T-cell (primary cell): ENCODE measurements at regions not wholly inside any gene's neighbourhood (a gene's known extent, or its start where the extent isn't known, plus 50 kb on each side); places are given as distances from the start of the nearest gene placed in this dataset.
"Not testable (repeated sequence)": the region's sequence is repeated elsewhere in the genome, so short reads cannot be mapped to it uniquely, and the experiment has no call there.

Source experiments
- ATAC-seq, 4 experiments: fragments of 200-7000 bp in 3 of 4; fragments of 150-1000 bp in 1 of 4; cut with Tn5 transposase; replicated peaks in 1 of 4; 1 replicate in 3 of 4; 2 replicates in 1 of 4; pipeline ENCODE4 v1.10.0; 2021; ENCODE audit warnings: moderate library complexity in 3 of 4, mild to moderate bottlenecking in 2 of 4, moderate number of reproducible peaks in 1 of 4
- CTCF ChIA-PET, 2 donors: fragments of 300-600 bp; sonication (Branson Sonifier 250); formaldehyde crosslinking; loops; one replicate each; lab custom pipeline; 2022; ENCODE audit warnings: antibody characterized with exemption in 2 of 2; lab: Charles Lee
- POLR2A ChIA-PET, 2 donors: fragments of 300-600 bp; sonication (Branson Sonifier 250); formaldehyde crosslinking; loops; one replicate each; lab custom pipeline; 2022; ENCODE audit warnings: antibody characterized with exemption in 2 of 2; lab: Charles Lee
- DNase-seq, 35 experiments: peaks; one replicate each; pipeline versions ENCODE4 v3.0.0 to v3.0.0-alpha.2; 2013 to 2023
- H3K27ac ChIP-seq: one replicate; pipeline ENCODE4 v1.5.1; 2013; ENCODE audit warnings: low read length
- H3K27me3 ChIP-seq, 2 experiments: replicated peaks in 1 of 2; 1 replicate in 1 of 2; 2 replicates in 1 of 2; pipeline versions ENCODE4 v1.6.1 to v1.7.0; 2013; ENCODE audit warnings: low read length in 1 of 2, mixed read lengths in 1 of 2; ENCODE audit not compliant: control insufficient read depth in 2 of 2, insufficient read depth in 2 of 2; ENCODE audit errors: extremely low read depth in 1 of 2
- H3K36me3 ChIP-seq, 2 donors: 1 replicate in 1 of 2; 2 replicates in 1 of 2; pipeline versions ENCODE4 v1.6.1 to v1.7.0; 2013; ENCODE audit warnings: low read length in 1 of 2; ENCODE audit not compliant: control insufficient read depth in 2 of 2, insufficient read depth in 1 of 2; ENCODE audit errors: extremely low read depth in 1 of 2
- H3K4me1 ChIP-seq, 2 experiments: 1 replicate in 1 of 2; 2 replicates in 1 of 2; pipeline versions ENCODE4 v1.6.1 to v1.7.0; 2013; ENCODE audit warnings: low read length in 2 of 2, mixed read lengths in 1 of 2; ENCODE audit not compliant: insufficient read depth in 2 of 2, control insufficient read depth in 1 of 2; ENCODE audit errors: extremely low read depth in 1 of 2
- H3K4me3 ChIP-seq, 2 donors: 1 replicate in 1 of 2; 2 replicates in 1 of 2; pipeline versions ENCODE4 v1.5.1 to v1.7.0; 2013; ENCODE audit warnings: mild to moderate bottlenecking in 2 of 2, low read length in 1 of 2, moderate library complexity in 1 of 2; ENCODE audit not compliant: control insufficient read depth in 1 of 2; ENCODE audit errors: extremely low read depth in 1 of 2
- H3K9me3 ChIP-seq: 2 replicates; pipeline ENCODE4 v1.7.0; 2013
- H3K27ac Mint-ChIP-seq, 2 donors: one replicate each; pipeline ENCODE4 v1.8.0; 2020 to 2021; ENCODE audit warnings: mild to moderate bottlenecking in 2 of 2, mixed read lengths in 2 of 2
- H3K27me3 Mint-ChIP-seq, 2 donors: one replicate each; pipeline ENCODE4 v1.8.0; 2021 to 2022; ENCODE audit warnings: mixed read lengths in 2 of 2
- H3K36me3 Mint-ChIP-seq: one replicate; pipeline ENCODE4 v1.8.0; 2021; ENCODE audit warnings: mixed read lengths
- H3K4me1 Mint-ChIP-seq, 3 donors: one replicate each; pipeline ENCODE4 v1.8.0; 2020 to 2022; ENCODE audit warnings: mixed read lengths in 3 of 3, mild to moderate bottlenecking in 1 of 3
- H3K4me3 Mint-ChIP-seq, 3 donors: one replicate each; pipeline ENCODE4 v1.8.0; 2020 to 2022; ENCODE audit warnings: mild to moderate bottlenecking in 3 of 3, mixed read lengths in 3 of 3, moderate library complexity in 3 of 3
- H3K9me3 Mint-ChIP-seq, 3 donors: one replicate each; pipeline ENCODE4 v1.8.0; 2020 to 2022; ENCODE audit warnings: mixed read lengths in 3 of 3
- WGBS: methylation state at CpG from one replicate; pipeline ENCODE4 v1.1.5; 2013; ENCODE audit warnings: missing lambda C conversion rate; ENCODE audit not compliant: insufficient coverage; 5-methylcytosine and 5-hydroxymethylcytosine counted together

DNA sequence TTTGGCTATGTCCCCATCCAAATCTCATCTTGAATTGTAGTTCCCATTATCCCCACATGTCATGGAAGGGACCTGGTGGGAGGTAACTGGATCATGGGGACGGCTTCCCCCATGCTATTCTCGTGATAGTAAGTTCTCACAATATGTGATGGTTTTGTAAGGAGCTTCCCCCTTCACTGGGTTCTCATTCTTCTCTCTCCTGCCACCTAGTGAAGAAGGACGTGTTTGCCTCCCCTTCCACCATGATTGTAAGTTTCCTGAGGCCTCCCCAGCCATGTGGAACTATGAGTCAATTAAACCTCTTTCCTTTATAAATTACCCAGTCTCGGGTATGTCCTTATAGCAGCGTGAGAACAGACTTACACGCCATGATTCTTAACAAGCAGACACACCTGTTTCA is 165.6 kb downstream of the XPNPEP1 start:
- H3K36me3 ChIP-seq, H3K27ac Mint-ChIP-seq, H3K4me3 Mint-ChIP-seq, H3K4me1 Mint-ChIP-seq, DNase-seq, H3K9me3 Mint-ChIP-seq, H3K27ac ChIP-seq, H3K4me3 ChIP-seq, H3K27me3 ChIP-seq, H3K9me3 ChIP-seq, ATAC-seq, CTCF ChIA-PET, H3K4me1 ChIP-seq, POLR2A ChIA-PET, H3K36me3 Mint-ChIP-seq: not testable (repeated sequence)
- peaks cover 20% of the 10 kb centered on the region in 2 donors for H3K27me3 Mint-ChIP-seq
- WGBS: 71% methylated on average over 4 of the region's 6 CpGs

DNA sequence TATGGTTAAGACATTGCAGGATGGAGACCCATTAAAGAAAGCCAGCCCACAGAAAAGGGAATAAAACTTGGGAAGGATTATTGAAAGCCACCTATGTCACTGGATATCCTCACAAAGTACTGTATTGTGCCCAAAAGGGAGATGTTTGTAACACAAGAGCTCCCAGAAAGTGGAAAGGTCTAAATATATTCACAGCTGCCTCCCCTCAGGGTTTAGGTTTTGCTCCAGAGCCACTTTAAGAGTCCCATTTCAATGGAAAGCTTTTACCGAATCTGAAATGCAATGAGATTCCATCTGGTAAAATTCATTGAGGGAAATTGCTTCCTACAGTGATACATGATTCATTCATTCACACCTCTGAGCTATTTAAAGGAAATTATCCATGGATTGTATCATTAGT is 176.4 kb downstream of the XPNPEP1 start:
- DNase-seq: no peak
- ATAC-seq: no peak
- H3K9me3 ChIP-seq: no peaks in the 10 kb centered on the region
- H3K9me3 Mint-ChIP-seq: peaks cover 0 to 4% (median 0%) of the 10 kb centered on the region in 3 donors
- H3K4me1 ChIP-seq: no peaks in the 10 kb centered on the region
- peaks cover 0 to 4% of the 10 kb centered on the region in 2 donors for H3K27me3 Mint-ChIP-seq
- POLR2A ChIA-PET: no interaction called here
- H3K36me3 Mint-ChIP-seq: no peaks in the 10 kb centered on the region
- CTCF ChIA-PET: no interaction called here
- H3K4me1 Mint-ChIP-seq: no peaks in the 10 kb centered on the region
- no peaks in the 10 kb centered on the region for H3K27me3 ChIP-seq
- no peak overlapping the region for H3K27ac ChIP-seq
- H3K4me3 Mint-ChIP-seq: no peak overlapping the region
- WGBS: no CpG with 5 or more reads among the region's 1 CpG
- H3K4me3 ChIP-seq: no peak overlapping the region
- H3K36me3 ChIP-seq: no peaks in the 10 kb centered on the region
- no peak overlapping the region for H3K27ac Mint-ChIP-seq

DNA sequence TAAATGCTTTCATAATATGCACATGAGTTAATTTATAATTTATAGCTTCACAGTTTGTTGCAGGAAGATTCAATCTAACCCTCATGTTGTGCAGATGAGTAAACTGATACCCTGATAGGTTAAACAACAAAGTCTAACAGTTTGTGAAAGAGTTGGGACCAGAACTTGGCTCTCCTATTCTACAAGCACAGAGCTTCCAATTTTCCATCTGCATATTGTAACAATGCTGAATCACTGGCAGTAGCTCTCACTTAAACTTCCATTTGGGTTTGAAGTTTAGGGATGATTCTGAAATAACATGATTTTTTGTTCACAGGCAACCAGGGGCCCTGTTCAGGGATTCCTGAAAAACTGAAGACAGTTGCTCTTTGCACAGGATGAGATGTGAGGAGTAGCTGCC is 179.3 kb downstream of the XPNPEP1 start:
- H3K9me3 ChIP-seq: no peaks in the 10 kb centered on the region
- no peaks in the 10 kb centered on the region for H3K4me1 ChIP-seq
- Mint-ChIP-seq H3K27ac (no peak overlapping the region), H3K9me3 (no peaks in the 10 kb centered on the region), H3K4me3 (no peak overlapping the region), H3K27me3 (peaks cover 3 to 9% of the 10 kb centered on the region in 2 donors), H3K36me3 (no peaks in the 10 kb centered on the region), H3K4me1 (no peaks in the 10 kb centered on the region)
- no peak for ATAC-seq
- no peaks in the 10 kb centered on the region for H3K27me3 ChIP-seq
- ChIA-PET POLR2A (no interaction called here), CTCF (no interaction called here)
- H3K4me3 ChIP-seq: no peak overlapping the region
- no peaks in the 10 kb centered on the region for H3K36me3 ChIP-seq
- no peak for DNase-seq
- no peak overlapping the region for H3K27ac ChIP-seq

DNA sequence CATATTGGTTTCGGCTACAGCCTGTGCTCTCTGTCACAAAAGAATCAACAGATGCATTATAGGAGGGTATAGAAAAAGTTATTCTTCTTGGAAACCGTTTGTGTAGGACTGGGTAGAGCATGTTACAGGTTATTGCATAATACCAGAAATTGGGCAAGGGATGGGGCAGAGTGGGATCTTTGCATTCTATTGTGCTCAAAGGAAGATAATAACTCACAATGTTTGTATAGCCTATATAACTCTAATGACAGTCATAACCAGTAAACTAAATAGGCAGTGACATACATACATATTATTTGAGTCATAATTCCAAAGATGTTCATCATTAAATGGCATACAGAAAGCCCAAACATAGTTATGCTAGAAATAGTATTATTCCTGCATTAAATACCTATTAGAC is 179.7 kb downstream of the XPNPEP1 start:
- POLR2A ChIA-PET: no interaction called here
- Histone ChIP-seq H3K36me3 (no peaks in the 10 kb centered on the region), H3K27me3 (no peaks in the 10 kb centered on the region), H3K9me3 (no peaks in the 10 kb centered on the region), H3K27ac (no peak overlapping the region), H3K4me1 (no peaks in the 10 kb centered on the region), H3K4me3 (no peak overlapping the region)
- 0% methylated on average over 1 of the region's 2 CpGs for WGBS
- CTCF ChIA-PET: no interaction called here
- no peak overlapping the region for H3K27ac Mint-ChIP-seq
- DNase-seq (no peak), ATAC-seq (no peak)
- H3K4me3 Mint-ChIP-seq: no peak overlapping the region
- H3K9me3 Mint-ChIP-seq: no peaks in the 10 kb centered on the region
- H3K4me1 Mint-ChIP-seq: no peaks in the 10 kb centered on the region
- H3K27me3 Mint-ChIP-seq: peaks cover 3 to 9% of the 10 kb centered on the region in 2 donors
- H3K36me3 Mint-ChIP-seq: no peaks in the 10 kb centered on the region

GRCh38 chr10:109743146-109743545 is 180.2 kb downstream of the XPNPEP1 start:
- Mint-ChIP-seq H3K36me3 (no peaks in the 10 kb centered on the region), H3K9me3 (no peaks in the 10 kb centered on the region), H3K27me3 (peaks cover 3 to 9% of the 10 kb centered on the region in 2 donors), H3K4me3 (no peak overlapping the region), H3K27ac (no peak overlapping the region), H3K4me1 (no peaks in the 10 kb centered on the region)
- Histone ChIP-seq H3K36me3 (no peaks in the 10 kb centered on the region), H3K27ac (no peak overlapping the region), H3K4me3 (no peak overlapping the region), H3K27me3 (no peaks in the 10 kb centered on the region), H3K9me3 (no peaks in the 10 kb centered on the region), H3K4me1 (no peaks in the 10 kb centered on the region)
- ChIA-PET POLR2A (no interaction called here), CTCF (no interaction called here)
- WGBS: 37% methylated on average over 4 of the region's 5 CpGs
- ATAC-seq (no peak), DNase-seq (no peak)

DNA sequence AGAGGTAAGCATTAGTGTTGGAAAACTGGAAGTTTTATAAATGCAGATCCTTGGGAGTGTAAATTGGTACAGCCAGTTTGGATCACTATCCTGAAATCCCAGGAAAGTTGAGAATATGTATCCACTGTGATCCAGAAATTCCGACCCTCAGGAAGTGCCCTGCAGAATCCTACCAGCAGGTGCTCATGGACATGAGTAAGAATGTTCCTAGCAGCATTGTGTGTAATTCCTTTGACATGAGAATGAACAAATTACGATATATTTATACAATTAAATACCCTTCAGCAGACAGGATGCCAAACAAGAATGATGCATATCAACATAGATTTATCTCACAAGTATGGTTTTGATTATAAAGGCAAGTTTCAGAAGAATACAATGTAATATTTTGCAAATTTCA is 181.6 kb downstream of the XPNPEP1 start:
- H3K4me1 Mint-ChIP-seq: no peaks in the 10 kb centered on the region
- ChIA-PET CTCF (no interaction called here), POLR2A (no interaction called here)
- H3K27ac Mint-ChIP-seq: no peak overlapping the region
- peaks cover 3 to 16% of the 10 kb centered on the region in 2 donors for H3K27me3 Mint-ChIP-seq
- no peak for DNase-seq
- no peaks in the 10 kb centered on the region for H3K36me3 Mint-ChIP-seq
- H3K4me3 ChIP-seq: no peak overlapping the region
- no peak overlapping the region for H3K27ac ChIP-seq
- no CpG with 5 or more reads among the region's 2 CpGs for WGBS
- no peaks in the 10 kb centered on the region for H3K9me3 Mint-ChIP-seq
- no peak for ATAC-seq
- no peaks in the 10 kb centered on the region for H3K9me3 ChIP-seq
- H3K4me1 ChIP-seq: no peaks in the 10 kb centered on the region
- no peaks in the 10 kb centered on the region for H3K36me3 ChIP-seq
- H3K4me3 Mint-ChIP-seq: no peak overlapping the region
- H3K27me3 ChIP-seq: peaks cover 0 to 4% of the 10 kb centered on the region in 2 experiments

DNA sequence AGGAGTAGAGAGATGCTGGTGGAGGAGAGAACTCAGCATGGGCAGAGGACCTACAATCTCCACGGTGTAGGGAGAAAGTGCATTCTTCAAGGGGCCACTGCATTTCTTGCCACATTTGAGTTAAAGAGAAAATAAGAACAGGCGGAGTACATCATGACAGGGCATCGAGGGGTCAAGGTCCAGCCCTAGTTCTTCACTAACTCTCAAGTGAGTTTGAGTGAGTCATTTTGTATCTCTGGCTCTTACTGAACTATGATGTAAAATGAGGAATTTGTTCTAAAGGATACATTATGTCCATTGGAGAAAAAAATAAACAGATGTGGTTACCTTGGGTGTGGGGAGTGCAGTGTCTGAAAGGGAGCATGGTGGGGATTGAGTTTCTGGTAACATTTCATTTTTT is 182.9 kb downstream of the XPNPEP1 start:
- no peak overlapping the region for H3K27ac ChIP-seq
- H3K4me1 ChIP-seq: no peaks in the 10 kb centered on the region
- Mint-ChIP-seq H3K36me3 (no peaks in the 10 kb centered on the region), H3K9me3 (no peaks in the 10 kb centered on the region), H3K4me1 (no peaks in the 10 kb centered on the region), H3K27ac (no peak overlapping the region), H3K4me3 (no peak overlapping the region), H3K27me3 (peaks cover 3 to 16% of the 10 kb centered on the region in 2 donors)
- no peak overlapping the region for H3K4me3 ChIP-seq
- POLR2A ChIA-PET: no interaction called here
- no peaks in the 10 kb centered on the region for H3K9me3 ChIP-seq
- H3K36me3 ChIP-seq: no peaks in the 10 kb centered on the region
- H3K27me3 ChIP-seq: peaks cover 0 to 4% of the 10 kb centered on the region in 2 experiments
- no peak for DNase-seq
- 50% methylated on average over 1 of the region's 3 CpGs for WGBS
- CTCF ChIA-PET: no interaction called here
- ATAC-seq: no peak
